Lung (tissue), 11 donors: ENCODE measurements at regions not wholly inside any gene's neighbourhood (a gene's known extent, or its start where the extent isn't known, plus 50 kb on each side); places are given as distances from the start of the nearest gene placed in this dataset.
A peak's percentile ranks its signal among the peaks of the same experiment; 100 is the strongest.

Experiments used
- ATAC-seq: fragments of 200-7000 bp; cut with Tn5 transposase; one replicate; pipeline ENCODE4 v1.9.1; 2020; ENCODE audit warnings: moderate number of reproducible peaks; ENCODE audit not compliant: insufficient read depth, low FRiP score
- DNase-seq, 3 donors: peaks; one replicate each; pipeline ENCODE4 v3.0.0-alpha.2; 2013 to 2017
- H3K27ac ChIP-seq, 2 donors: one replicate each; pipeline ENCODE4 v1.5.1; 2013; ENCODE audit warnings: mild to moderate bottlenecking in 2 of 2, moderate library complexity in 2 of 2, control low read depth in 1 of 2, inconsistent platforms in 1 of 2, low read depth in 1 of 2, low read length in 1 of 2
- H3K27me3 ChIP-seq, 3 donors: one replicate each; pipeline ENCODE4 v1.5.1; 2013; ENCODE audit warnings: low read length in 2 of 3; ENCODE audit not compliant: control insufficient read depth in 3 of 3, insufficient read depth in 3 of 3
- H3K36me3 ChIP-seq, 4 donors: one replicate each; pipeline ENCODE4 v1.5.1; 2013; ENCODE audit warnings: low read length in 4 of 4, mild to moderate bottlenecking in 1 of 4, moderate library complexity in 1 of 4; ENCODE audit not compliant: control insufficient read depth in 4 of 4, insufficient read depth in 4 of 4
- H3K4me1 ChIP-seq, 5 donors: one replicate each; pipeline ENCODE4 v1.5.1; 2013; ENCODE audit warnings: low read length in 5 of 5, mild to moderate bottlenecking in 2 of 5, moderate library complexity in 1 of 5; ENCODE audit not compliant: control insufficient read depth in 5 of 5, insufficient read depth in 5 of 5
- H3K4me3 ChIP-seq: one replicate; pipeline ENCODE4 v1.5.1; 2013; ENCODE audit warnings: mild to moderate bottlenecking, control low read depth, moderate library complexity
- H3K9ac ChIP-seq, 2 donors: one replicate each; pipeline ENCODE4 v1.5.1; 2013; ENCODE audit warnings: low read length in 2 of 2, control low read depth in 1 of 2; ENCODE audit not compliant: insufficient read depth in 1 of 2
- H3K9me3 ChIP-seq, 4 donors: one replicate each; pipeline ENCODE4 v1.5.1; 2013; ENCODE audit warnings: low read length in 3 of 4, mild to moderate bottlenecking in 1 of 4, moderate library complexity in 1 of 4; ENCODE audit not compliant: control insufficient read depth in 4 of 4, insufficient read depth in 3 of 4
- CTCF ChIP-seq: IDR thresholded peaks from 2 replicates; pipeline ENCODE4 v1.5.1; 2012; ENCODE audit warnings: mild to moderate bottlenecking; ENCODE audit errors: control extremely low read depth, extremely low read depth
- WGBS, 2 donors: extraction: QIAGEN DNeasy Blood & Tissue Kit; methylation state at CpG; one replicate each; pipeline ENCODE4 v1.1.7; 2013; 5-methylcytosine and 5-hydroxymethylcytosine counted together
- donor health status: control.
- donor health status: control.
- donor health status: Bipolar disorder and iron deficiency.
- donor health status: healthy.
- donor health status: DM: yes; HTN: yes; CAD: no.

DNA sequence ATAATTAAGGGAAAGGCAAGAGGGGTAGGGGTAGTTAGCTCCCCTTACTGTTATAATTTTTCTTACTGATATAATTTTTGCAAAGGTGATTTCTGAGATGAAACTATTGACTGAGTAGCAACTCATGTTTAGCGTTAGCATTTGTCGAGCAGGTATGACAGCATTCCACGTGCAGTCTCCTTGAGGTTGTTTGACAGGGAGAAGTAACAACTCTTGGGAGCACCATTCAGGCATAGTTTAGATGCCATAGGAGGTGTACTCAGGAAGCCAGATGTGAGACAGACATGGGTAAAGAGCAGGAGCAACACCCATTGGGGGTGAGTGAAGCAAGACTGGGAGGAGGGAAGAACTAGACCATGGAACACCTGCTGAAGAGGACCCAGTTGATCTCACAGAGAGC lies 96.6 kb upstream of the KLF6 start:
- DNase-seq (peak; percentile 48 to 77 (median 63)), ATAC-seq (no peak)
- peaks cover 0 to 4% (median 2%) of the 10 kb centered on the region in 5 donors for H3K4me1 ChIP-seq
- H3K4me3 ChIP-seq = no peak overlapping the region
- no peak overlapping the region for H3K9ac ChIP-seq
- peak overlapping the region in 1 of 2 donors; percentile 26 for H3K27ac ChIP-seq
- 73 to 95% methylated on average over 3 of the region's 3 CpGs for WGBS, 2 donors
- H3K36me3 ChIP-seq = no peaks in the 10 kb centered on the region
- no peaks in the 10 kb centered on the region for H3K9me3 ChIP-seq
- TF ChIP-seq CTCF = no peak
- no peaks in the 10 kb centered on the region for H3K27me3 ChIP-seq

DNA sequence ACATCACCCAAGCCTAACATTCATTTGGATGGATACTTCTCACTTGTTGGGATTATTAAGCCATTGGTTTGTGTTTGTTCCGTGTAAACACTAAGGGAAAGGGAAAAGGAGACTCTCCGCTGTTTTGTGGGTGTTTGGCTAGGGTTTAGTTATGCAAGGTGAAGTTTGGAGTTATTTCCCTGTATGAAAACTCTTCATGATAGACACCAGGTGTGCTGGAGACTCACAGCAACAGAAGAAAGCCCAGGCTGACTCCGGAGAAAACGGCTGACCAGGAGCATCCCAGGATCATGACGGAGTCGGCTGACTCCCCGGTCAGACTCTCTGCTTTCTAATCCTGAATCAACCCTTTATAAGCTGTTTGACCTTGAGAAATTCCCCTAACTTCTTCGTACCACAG lies 94.1 kb upstream of the KLF6 start:
- TF ChIP-seq CTCF = no peak

DNA sequence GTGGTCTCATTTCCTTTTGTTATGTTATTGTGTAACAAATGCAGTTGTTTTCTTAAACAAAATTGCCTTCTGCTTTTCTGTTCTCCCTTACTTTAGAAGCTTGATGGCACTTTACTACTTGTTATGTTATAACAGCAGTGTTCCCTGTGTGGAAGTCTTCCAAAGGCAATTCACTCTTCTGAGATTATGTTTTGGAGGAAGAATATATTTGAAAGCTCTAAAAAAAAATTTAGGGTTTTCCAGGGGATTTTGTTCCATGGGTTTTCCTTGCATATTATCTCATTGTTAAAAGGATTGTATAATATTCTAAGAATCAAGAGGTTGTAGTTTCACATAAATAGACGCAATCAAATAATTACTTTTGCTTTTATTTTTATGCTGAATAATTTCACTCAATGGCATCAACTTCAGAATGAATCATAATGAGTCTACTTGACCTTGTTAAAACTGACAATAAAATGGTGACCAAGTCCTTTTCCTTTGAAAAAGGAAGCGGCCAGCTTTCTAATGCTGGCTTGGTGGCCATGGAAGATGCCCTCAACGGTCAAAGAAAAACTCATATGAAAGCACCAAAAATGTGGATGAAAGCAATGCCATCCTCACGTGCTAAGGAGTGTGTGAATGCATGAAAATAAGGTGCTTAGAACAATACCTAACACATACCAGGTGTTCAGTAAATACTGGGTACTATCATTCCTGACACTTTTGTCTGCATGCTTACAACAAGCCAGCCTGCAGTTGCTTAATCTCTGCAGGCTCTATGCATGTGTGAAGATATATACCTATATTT lies 92.4 kb upstream of the KLF6 start:
- DNase-seq = peak in 2 of 3 donors; percentile 12 to 51
- WGBS, 2 donors = 68 to 82% methylated on average over 4 of the region's 4 CpGs
- no peaks in the 10 kb centered on the region for H3K36me3 ChIP-seq
- peaks cover 0 to 4% (median 0%) of the 10 kb centered on the region in 5 donors for H3K4me1 ChIP-seq
- no peak overlapping the region for H3K27ac ChIP-seq
- TF ChIP-seq CTCF = no peak
- no peak overlapping the region for H3K9ac ChIP-seq
- no peak for ATAC-seq
- H3K27me3 ChIP-seq = no peaks in the 10 kb centered on the region
- H3K9me3 ChIP-seq = no peaks in the 10 kb centered on the region
- no peak overlapping the region for H3K4me3 ChIP-seq

More for the DNA sequence above, 94.1 kb upstream of the KLF6 start:
- Histone ChIP-seq H3K27ac (no peak overlapping the region), H3K9me3 (no peaks in the 10 kb centered on the region), H3K4me3 (no peak overlapping the region), H3K36me3 (no peaks in the 10 kb centered on the region), H3K9ac (no peak overlapping the region), H3K27me3 (no peaks in the 10 kb centered on the region), H3K4me1 (peaks cover 0 to 1% (median 0%) of the 10 kb centered on the region in 5 donors)
- ATAC-seq (no peak), DNase-seq (no peak)
- WGBS, 2 donors = 76 to 92% methylated on average over 8 of the region's 8 CpGs
